ENCODE measurements at regions not wholly inside any gene's neighbourhood (a gene's known extent, or its start where the extent isn't known, plus 50 kb on each side); places are given as distances from the start of the nearest gene placed in this dataset.

DNA sequence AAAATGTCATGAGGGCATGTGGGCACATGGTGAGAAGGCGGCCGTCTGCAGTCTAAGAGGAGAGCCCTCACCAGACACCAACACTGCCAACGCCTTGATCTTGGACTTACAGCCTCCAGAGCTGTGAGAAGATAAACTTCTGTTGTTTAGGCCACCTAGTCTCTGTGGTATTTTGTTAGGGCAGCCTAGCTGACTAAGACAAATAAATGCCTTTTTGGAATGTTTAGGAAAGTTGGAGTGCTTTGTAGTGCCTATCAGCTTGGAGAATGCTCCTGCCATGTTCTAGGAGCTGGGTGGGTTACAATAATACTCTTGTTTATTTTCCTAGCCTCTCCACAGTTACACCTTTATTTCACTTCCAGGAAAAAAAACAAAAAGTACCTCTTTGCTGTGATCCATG, 92.0 kb downstream of the SPP2 start:
- H3K9me3 Mint-ChIP-seq, result no peaks in the 10 kb centered on the region
- no peak overlapping the region for H4K8ac ChIP-seq (replicated peaks; ENCODE audit: insufficient read length, low read depth, low read length)

More for the DNA sequence above, 92.0 kb downstream of the SPP2 start:
- Histone ChIP-seq H2AFZ (ENCODE audit: low read length) (no peak overlapping the region), H3K23me2 (ENCODE audit: insufficient read length, low read depth, low read length, poor library complexity, severe bottlenecking) (no peaks in the 10 kb centered on the region), H4K20me1 (ENCODE audit: control insufficient read depth, insufficient read depth, insufficient read length) (no peaks in the 10 kb centered on the region), H3K9ac (ENCODE audit: extremely low read depth, insufficient read length, low read length) (no peak overlapping the region), H3K79me2 (ENCODE audit: insufficient read depth, low read length) (no peaks in the 10 kb centered on the region), H2AK5ac (ENCODE audit: insufficient read length, low read length) (no peak overlapping the region), H3K14ac (ENCODE audit: insufficient read depth, low read length) (no peak overlapping the region), H3T11ph (ENCODE audit: low read length) (no peak overlapping the region), H3K9me3 (ENCODE audit: control insufficient read depth, low read depth, low read length) (no peaks in the 10 kb centered on the region), H3K79me1 (ENCODE audit: insufficient read depth, low read depth, low read length, poor library complexity, severe bottlenecking) (no peaks in the 10 kb centered on the region), H3K56ac (ENCODE audit: insufficient read length, low read depth, low read length) (no peak overlapping the region), H2BK12ac (ENCODE audit: insufficient read length, low read depth, low read length) (no peak overlapping the region), H3K4me1 (ENCODE audit: insufficient read depth, low read length) (no peaks in the 10 kb centered on the region), H3K27me3 (ENCODE audit: insufficient read depth, low read length) (no peaks in the 10 kb centered on the region), H2BK20ac (ENCODE audit: low read depth, low read length, poor library complexity, severe bottlenecking) (no peak overlapping the region), H2BK5ac (ENCODE audit: insufficient read length, low read length) (no peak overlapping the region), H3K27ac (ENCODE audit: insufficient read length, low read depth, low read length) (no peak overlapping the region), H2BK120ac (ENCODE audit: low read depth, low read length, poor library complexity, severe bottlenecking) (no peak overlapping the region), H3K4me2 (ENCODE audit: insufficient read depth, insufficient read length, low read length) (no peak overlapping the region), H4K91ac (ENCODE audit: insufficient read length, low read depth, low read length) (no peak overlapping the region), H2BK15ac (ENCODE audit: low read depth, low read length) (no peak overlapping the region), H3K18ac (ENCODE audit: insufficient read length, low read depth, low read length) (no peak overlapping the region), H3K4ac (ENCODE audit: low read depth, low read length) (no peak overlapping the region), H4K5ac (ENCODE audit: insufficient read length, low read depth, low read length) (no peak overlapping the region), H3K23ac (ENCODE audit: insufficient read length, low read depth, low read length) (no peak overlapping the region)
- peaks cover 4% of the 10 kb centered on the region for H3K27me3 Mint-ChIP-seq (ENCODE audit: low read depth)
- no peak overlapping the region; a peak in 1 of 5 replicates for H3K4me3 Mint-ChIP-seq
- H3K4me1 Mint-ChIP-seq, result no peaks in the 10 kb centered on the region
- WGBS (ENCODE audit: extremely low coverage, insufficient read length, low lambda C conversion rate), result no CpG with 5 or more reads among the region's 3 CpGs
- H3K27ac Mint-ChIP-seq, result no peak overlapping the region
- H3K36me3 Mint-ChIP-seq (ENCODE audit: insufficient read depth in 1 of 3, low read depth in 3 of 3), result no peaks in the 10 kb centered on the region
- no peak for DNase-seq
- TF ChIP-seq, protein P1, sequence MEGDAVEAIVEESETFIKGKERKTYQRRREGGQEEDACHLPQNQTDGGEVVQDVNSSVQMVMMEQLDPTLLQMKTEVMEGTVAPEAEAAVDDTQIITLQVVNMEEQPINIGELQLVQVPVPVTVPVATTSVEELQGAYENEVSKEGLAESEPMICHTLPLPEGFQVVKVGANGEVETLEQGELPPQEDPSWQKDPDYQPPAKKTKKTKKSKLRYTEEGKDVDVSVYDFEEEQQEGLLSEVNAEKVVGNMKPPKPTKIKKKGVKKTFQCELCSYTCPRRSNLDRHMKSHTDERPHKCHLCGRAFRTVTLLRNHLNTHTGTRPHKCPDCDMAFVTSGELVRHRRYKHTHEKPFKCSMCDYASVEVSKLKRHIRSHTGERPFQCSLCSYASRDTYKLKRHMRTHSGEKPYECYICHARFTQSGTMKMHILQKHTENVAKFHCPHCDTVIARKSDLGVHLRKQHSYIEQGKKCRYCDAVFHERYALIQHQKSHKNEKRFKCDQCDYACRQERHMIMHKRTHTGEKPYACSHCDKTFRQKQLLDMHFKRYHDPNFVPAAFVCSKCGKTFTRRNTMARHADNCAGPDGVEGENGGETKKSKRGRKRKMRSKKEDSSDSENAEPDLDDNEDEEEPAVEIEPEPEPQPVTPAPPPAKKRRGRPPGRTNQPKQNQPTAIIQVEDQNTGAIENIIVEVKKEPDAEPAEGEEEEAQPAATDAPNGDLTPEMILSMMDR (conservative IDR thresholded peaks at IDR 0.05), result no peak

Data from H9 (cell line).